ENCODE measurements at regions not wholly inside any gene's neighbourhood (a gene's known extent, or its start where the extent isn't known, plus 50 kb on each side); places are given as distances from the start of the nearest gene placed in this dataset.
"Not testable (repeated sequence)": the region's sequence is repeated elsewhere in the genome, so short reads cannot be mapped to it uniquely, and the experiment has no call there.

- no peak for DNase-seq (ENCODE audit: low spot score)
These were observed 1686.7 kb downstream of the SI start for GRCh38 chr3:163391407-163392181.

- DNase-seq (ENCODE audit: low spot score) = peak; percentile 5
These were observed 1693.9 kb downstream of the SI start for GRCh38 chr3:163384383-163384782.

- no peak for DNase-seq (ENCODE audit: low spot score)
These were observed 1696.1 kb downstream of the SI start for GRCh38 chr3:163382183-163382582.

- peak; percentile 37 for DNase-seq (ENCODE audit: low spot score)
These were observed 1710.1 kb downstream of the SI start for GRCh38 chr3:163368168-163368567.

DNA sequence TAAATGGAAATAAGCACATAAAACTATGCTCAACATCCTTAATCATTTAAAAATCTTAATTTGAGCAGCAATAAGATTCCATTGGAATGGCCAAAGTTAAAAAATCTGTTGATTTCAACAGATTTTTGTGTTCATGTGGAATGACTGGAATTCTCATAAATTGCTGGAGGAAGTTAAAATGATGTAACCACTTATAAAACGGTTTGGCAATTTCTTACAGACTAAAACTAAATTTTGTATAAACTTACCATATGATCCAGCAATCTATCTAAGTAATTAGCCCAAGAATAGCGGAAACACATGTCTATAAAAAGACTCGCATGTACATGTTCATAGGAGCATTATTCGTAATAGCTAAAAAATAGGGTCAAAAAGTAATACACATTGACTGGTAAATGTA lies 1713.6 kb downstream of the SI start:
- DNase-seq (ENCODE audit: low spot score) = no peak

GRCh38 chr3:163362151-163362550 lies 1716.1 kb downstream of the SI start:
- DNase-seq (ENCODE audit: low spot score) = no peak

- not testable (repeated sequence) for DNase-seq (ENCODE audit: low spot score)
These were observed 1716.9 kb downstream of the SI start for GRCh38 chr3:163361357-163361878.

DNA sequence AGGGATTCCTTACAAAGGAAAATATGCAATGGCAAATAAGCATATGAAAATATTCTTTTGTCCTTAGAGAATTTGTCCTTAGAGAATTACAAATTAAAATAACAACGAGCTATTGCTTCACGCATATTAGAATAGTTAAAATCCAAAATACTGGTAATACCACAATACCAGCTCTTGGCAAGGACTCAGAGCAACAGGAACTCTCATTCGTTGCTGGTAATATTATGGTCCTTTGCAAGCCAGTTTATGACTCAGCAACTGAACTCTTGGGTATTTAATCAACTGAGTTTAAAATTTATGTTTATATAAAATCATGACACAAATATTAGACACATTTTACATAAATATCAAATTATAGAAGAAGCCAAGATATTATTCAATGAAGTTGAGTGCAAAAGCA lies 1730.4 kb downstream of the SI start:
- DNase-seq (ENCODE audit: low spot score) = no peak

DNA sequence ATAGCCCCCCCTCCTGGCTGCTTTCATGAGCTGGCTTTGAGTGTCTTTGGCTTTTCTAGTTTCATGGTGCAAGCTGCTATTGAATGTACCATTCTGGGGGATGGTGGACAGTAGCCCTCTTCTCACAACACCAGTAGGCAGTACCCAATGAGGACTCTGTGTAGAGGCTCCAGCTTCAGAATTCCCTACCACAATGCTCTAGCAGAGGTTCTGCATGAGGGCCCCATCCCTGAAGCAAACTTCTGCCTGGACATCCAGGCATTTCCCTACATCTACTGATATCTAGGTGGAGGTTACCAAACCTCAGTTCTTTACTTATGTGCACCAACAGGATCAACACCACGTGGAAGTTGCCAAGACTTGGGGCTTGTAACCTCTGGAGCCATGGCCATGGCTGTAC lies 1742.9 kb downstream of the SI start:
- no peak for DNase-seq (ENCODE audit: low spot score)

DNA sequence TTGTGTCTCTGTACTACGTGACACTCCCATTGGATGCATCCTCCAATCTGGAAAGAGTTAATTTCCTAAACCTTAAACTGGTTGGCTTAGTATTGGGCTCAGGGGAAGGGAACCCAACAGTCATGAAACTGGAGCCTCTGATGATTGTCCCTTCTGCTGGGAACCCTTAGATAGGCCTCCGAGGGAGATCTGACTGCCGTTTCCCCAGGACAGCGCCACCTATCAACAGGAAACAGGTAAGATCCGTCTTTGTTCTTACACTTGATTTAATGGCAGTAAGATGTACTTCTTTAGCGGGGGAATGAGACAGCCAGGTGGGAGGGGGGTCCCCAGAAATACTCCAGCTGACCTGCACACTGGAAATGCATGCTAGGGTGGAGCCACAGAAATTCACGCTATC lies 1749.6 kb downstream of the SI start:
- no peak for DNase-seq (ENCODE audit: low spot score)

DNA sequence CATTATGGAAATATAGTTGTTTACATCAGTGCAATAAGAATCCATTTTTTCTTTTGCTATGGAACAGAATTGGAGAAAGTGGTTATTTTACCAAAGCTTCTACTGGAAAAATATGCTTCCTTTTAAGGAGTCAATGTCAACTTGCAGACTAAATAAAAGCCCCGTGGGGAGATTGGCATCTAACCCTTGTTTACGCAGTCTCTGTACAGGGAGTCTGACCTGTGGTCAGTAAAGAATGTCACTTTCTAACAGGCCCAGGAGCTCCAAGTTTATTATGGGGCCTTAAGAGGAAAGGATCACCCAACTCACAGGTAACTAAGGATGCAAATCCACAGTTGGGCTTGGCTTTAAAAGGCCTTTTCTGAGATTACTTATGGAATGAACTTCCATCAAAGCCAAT lies 1751.2 kb downstream of the SI start:
- DNase-seq (ENCODE audit: low spot score) = no peak

GRCh38 chr3:163315786-163316185 lies 1762.5 kb downstream of the SI start:
- peak; percentile 35 for DNase-seq (ENCODE audit: low spot score)

GRCh38 chr3:163306405-163306804 lies 1771.9 kb downstream of the SI start:
- DNase-seq (ENCODE audit: low spot score) = no peak

- DNase-seq (ENCODE audit: low spot score) = no peak
These were observed 1777.1 kb downstream of the OTOL1 start for GRCh38 chr3:163273694-163274093.

GRCh38 chr3:163266731-163267130 lies 1770.1 kb downstream of the OTOL1 start:
- DNase-seq (ENCODE audit: low spot score) = no peak

DNA sequence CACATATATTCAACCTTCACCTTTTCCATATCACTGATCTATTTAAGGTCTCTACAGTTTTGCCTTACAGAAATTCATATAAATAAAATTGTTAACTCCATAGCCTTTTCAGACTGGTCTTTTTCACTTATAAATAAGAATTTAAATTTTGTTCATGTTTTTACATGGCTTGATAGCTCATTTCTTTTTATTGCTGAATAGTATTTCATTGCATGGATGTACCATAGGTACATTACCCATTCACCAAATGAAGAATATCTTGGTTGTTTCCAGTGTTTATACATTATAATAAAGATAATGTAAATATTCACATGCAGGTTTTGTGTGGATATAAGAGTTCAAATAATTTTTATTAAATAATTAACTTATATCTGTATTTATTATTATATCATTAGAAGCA lies 1765.0 kb downstream of the OTOL1 start:
- no peak for DNase-seq (ENCODE audit: low spot score)

DNA sequence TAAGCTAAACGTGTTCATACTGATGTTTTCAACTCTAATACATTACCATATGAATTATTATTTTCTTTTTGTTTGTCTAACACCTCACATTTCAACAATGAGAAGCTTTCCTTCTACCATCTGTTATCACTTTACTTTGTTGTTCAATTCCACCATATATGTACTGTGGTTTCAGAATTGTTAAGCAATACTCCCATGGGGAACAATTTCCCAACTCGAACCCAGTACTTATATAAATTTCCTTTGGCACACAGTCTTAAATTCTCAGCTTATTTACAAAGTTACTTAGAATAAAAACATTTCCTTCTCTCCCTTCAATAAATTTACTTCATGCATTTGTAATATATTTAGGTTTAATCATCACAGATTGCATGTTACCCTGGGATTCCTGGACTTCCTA lies 1764.4 kb downstream of the OTOL1 start:
- no peak for DNase-seq (ENCODE audit: low spot score)

GRCh38 chr3:163218336-163218735 lies 1721.7 kb downstream of the OTOL1 start:
- DNase-seq (ENCODE audit: low spot score) = no peak

- DNase-seq (ENCODE audit: low spot score) = no peak
These were observed 1717.2 kb downstream of the OTOL1 start for GRCh38 chr3:163213838-163214237.

- DNase-seq (ENCODE audit: low spot score) = no peak
These were observed 1700.3 kb downstream of the OTOL1 start for GRCh38 chr3:163196815-163197374.

- DNase-seq (ENCODE audit: low spot score) = no peak
These were observed 1699.6 kb downstream of the OTOL1 start for GRCh38 chr3:163196245-163196644.

GRCh38 chr3:163185721-163186350 lies 1689.2 kb downstream of the OTOL1 start:
- no peak for DNase-seq (ENCODE audit: low spot score)

GRCh38 chr3:163175970-163176369 lies 1679.4 kb downstream of the OTOL1 start:
- DNase-seq (ENCODE audit: low spot score) = no peak

Data from RKO (cell line).